SIG-M5 treated with dmso at 0.1 percent for 504 hours (cell line): ENCODE measurements at regions not wholly inside any gene's neighbourhood (a gene's known extent, or its start where the extent isn't known, plus 50 kb on each side); places are given as distances from the start of the nearest gene placed in this dataset.
"Not testable (repeated sequence)": the region's sequence is repeated elsewhere in the genome, so short reads cannot be mapped to it uniquely, and the experiment has no call there.

Source experiments
- DNase-seq: peaks from one replicate; lab custom pipeline; 2025; ENCODE audit not compliant: unreplicated experiment; lab: John Stamatoyannopoulos, UW

GRCh38 chr5:87787625-87788256 is 375.0 kb upstream of the CCNH start:
- no peak for DNase-seq

- DNase-seq = no peak
Observed at GRCh38 chr5:87787086-87787485, 374.4 kb upstream of the CCNH start.

GRCh38 chr5:87786471-87786870 is 373.7 kb upstream of the CCNH start:
- no peak for DNase-seq

- DNase-seq = no peak
Observed at GRCh38 chr5:87785554-87786335, 373.0 kb upstream of the CCNH start.

- no peak for DNase-seq
Observed at GRCh38 chr5:87784879-87785495, 372.3 kb upstream of the CCNH start.

GRCh38 chr5:87784311-87784710 is 371.6 kb upstream of the CCNH start:
- no peak for DNase-seq

- no peak for DNase-seq
Observed at GRCh38 chr5:87782916-87783315, 370.2 kb upstream of the CCNH start.

GRCh38 chr5:87781976-87782375 is 369.2 kb upstream of the CCNH start:
- no peak for DNase-seq

GRCh38 chr5:87780831-87781760 is 368.4 kb upstream of the CCNH start:
- peak; percentile 88 for DNase-seq

GRCh38 chr5:87778876-87779275 is 366.1 kb upstream of the CCNH start:
- no peak for DNase-seq

- no peak for DNase-seq
Observed at GRCh38 chr5:87777877-87778276, 365.1 kb upstream of the CCNH start.

GRCh38 chr5:87776785-87777184 is 364.1 kb upstream of the CCNH start:
- DNase-seq = no peak

- not testable (repeated sequence) for DNase-seq
Observed at GRCh38 chr5:87776302-87776701, 363.6 kb upstream of the CCNH start.

GRCh38 chr5:87775228-87775627 is 362.5 kb upstream of the CCNH start:
- DNase-seq = no peak

- DNase-seq = no peak
Observed at GRCh38 chr5:87774804-87775203, 362.1 kb upstream of the CCNH start.

GRCh38 chr5:87770601-87771121 is 357.9 kb upstream of the CCNH start:
- no peak for DNase-seq

GRCh38 chr5:87770016-87770570 is 357.4 kb upstream of the CCNH start:
- no peak for DNase-seq

- no peak for DNase-seq
Observed at GRCh38 chr5:87769157-87769556, 356.4 kb upstream of the CCNH start.

GRCh38 chr5:87768190-87768589 is 355.5 kb upstream of the CCNH start:
- no peak for DNase-seq

- no peak for DNase-seq
Observed at GRCh38 chr5:87765009-87765408, 352.3 kb upstream of the CCNH start.

GRCh38 chr5:87762631-87763030 is 349.9 kb upstream of the CCNH start:
- no peak for DNase-seq
